SH-SY5Y (cell line): ENCODE measurements at regions not wholly inside any gene's neighbourhood (a gene's known extent, or its start where the extent isn't known, plus 50 kb on each side); places are given as distances from the start of the nearest gene placed in this dataset.

Experiments used
- GATA2 ChIP-seq: IDR thresholded peaks from 2 replicates; pipeline ENCODE4 v1.6.1; 2011; ENCODE audit warnings: mild to moderate bottlenecking, low read depth, low read length
- GATA3 ChIP-seq: IDR thresholded peaks from 2 replicates; pipeline ENCODE4 v1.6.1; 2011; ENCODE audit warnings: low read depth, mild to moderate bottlenecking, low read length, moderate library complexity

GRCh38 chr9:106677374-106677773, 185.6 kb upstream of the ZNF462 start:
- TF ChIP-seq GATA3 (no peak), GATA2 (no peak)

GRCh38 chr9:106677830-106678229, 185.1 kb upstream of the ZNF462 start:
- TF ChIP-seq GATA2 (no peak), GATA3 (no peak)

- TF ChIP-seq GATA2: no peak
- no peak for TF ChIP-seq GATA3
These were observed 184.7 kb upstream of the ZNF462 start for GRCh38 chr9:106678273-106678672.

GRCh38 chr9:106682420-106682819, 180.5 kb upstream of the ZNF462 start:
- no peak for TF ChIP-seq GATA3
- TF ChIP-seq GATA2: no peak

GRCh38 chr9:106683454-106683853, 179.5 kb upstream of the ZNF462 start:
- TF ChIP-seq GATA2 (no peak), GATA3 (no peak)

- TF ChIP-seq GATA2: no peak
- no peak for TF ChIP-seq GATA3
These were observed 177.8 kb upstream of the ZNF462 start for GRCh38 chr9:106684940-106685695.

- no peak for TF ChIP-seq GATA3
- no peak for TF ChIP-seq GATA2
These were observed 173.9 kb upstream of the ZNF462 start for GRCh38 chr9:106689089-106689488.

- TF ChIP-seq GATA2 (no peak), GATA3 (no peak)
These were observed 171.3 kb upstream of the ZNF462 start for GRCh38 chr9:106691627-106692026.

GRCh38 chr9:106693558-106693957, 169.4 kb upstream of the ZNF462 start:
- TF ChIP-seq GATA2: no peak
- no peak for TF ChIP-seq GATA3

GRCh38 chr9:106696804-106697203, 166.2 kb upstream of the ZNF462 start:
- TF ChIP-seq GATA3: no peak
- no peak for TF ChIP-seq GATA2

- TF ChIP-seq GATA3: no peak
- TF ChIP-seq GATA2: no peak
These were observed 165.6 kb upstream of the ZNF462 start for GRCh38 chr9:106697390-106697749.

- TF ChIP-seq GATA3: no peak
- 0 out of 2 replicates have a peak, but pooled peaks have one; percentile 6 for TF ChIP-seq GATA2
These were observed 165.0 kb upstream of the ZNF462 start for GRCh38 chr9:106697750-106698502.

- TF ChIP-seq GATA3: no peak
- no peak for TF ChIP-seq GATA2
These were observed 162.3 kb upstream of the ZNF462 start for GRCh38 chr9:106700676-106701075.

- no peak for TF ChIP-seq GATA2
- TF ChIP-seq GATA3: no peak
These were observed 161.4 kb upstream of the ZNF462 start for GRCh38 chr9:106701611-106702010.

- TF ChIP-seq GATA2: no peak
- TF ChIP-seq GATA3: no peak
These were observed 158.8 kb upstream of the ZNF462 start for GRCh38 chr9:106704056-106704615.
